ENCODE measurements at regions not wholly inside any gene's neighbourhood (a gene's known extent, or its start where the extent isn't known, plus 50 kb on each side); places are given as distances from the start of the nearest gene placed in this dataset.
"Not testable (repeated sequence)": the region's sequence is repeated elsewhere in the genome, so short reads cannot be mapped to it uniquely, and the experiment has no call there.

DNA sequence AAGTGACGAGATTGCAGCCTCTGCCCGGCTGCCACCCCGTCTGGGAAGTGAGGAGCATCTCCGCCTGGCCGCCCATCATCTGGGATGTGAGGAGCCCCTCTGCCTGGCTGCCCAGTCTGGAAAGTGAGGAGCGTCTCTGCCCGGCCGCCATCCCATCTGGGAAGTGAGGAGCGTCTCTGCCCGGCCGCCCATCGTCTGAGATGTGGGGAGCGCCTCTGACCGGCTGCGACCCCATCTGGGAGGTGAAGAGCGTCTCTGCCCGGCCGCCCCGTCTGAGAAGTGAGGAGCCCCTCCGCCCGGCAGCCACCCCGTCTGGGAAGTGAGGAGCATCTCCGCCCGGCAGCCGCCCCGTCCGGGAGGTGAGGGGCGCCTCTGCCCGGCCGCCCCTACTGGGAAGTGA lies 456.9 kb downstream of the NXPH1 start:
- TF ChIP-seq, protein P1, sequence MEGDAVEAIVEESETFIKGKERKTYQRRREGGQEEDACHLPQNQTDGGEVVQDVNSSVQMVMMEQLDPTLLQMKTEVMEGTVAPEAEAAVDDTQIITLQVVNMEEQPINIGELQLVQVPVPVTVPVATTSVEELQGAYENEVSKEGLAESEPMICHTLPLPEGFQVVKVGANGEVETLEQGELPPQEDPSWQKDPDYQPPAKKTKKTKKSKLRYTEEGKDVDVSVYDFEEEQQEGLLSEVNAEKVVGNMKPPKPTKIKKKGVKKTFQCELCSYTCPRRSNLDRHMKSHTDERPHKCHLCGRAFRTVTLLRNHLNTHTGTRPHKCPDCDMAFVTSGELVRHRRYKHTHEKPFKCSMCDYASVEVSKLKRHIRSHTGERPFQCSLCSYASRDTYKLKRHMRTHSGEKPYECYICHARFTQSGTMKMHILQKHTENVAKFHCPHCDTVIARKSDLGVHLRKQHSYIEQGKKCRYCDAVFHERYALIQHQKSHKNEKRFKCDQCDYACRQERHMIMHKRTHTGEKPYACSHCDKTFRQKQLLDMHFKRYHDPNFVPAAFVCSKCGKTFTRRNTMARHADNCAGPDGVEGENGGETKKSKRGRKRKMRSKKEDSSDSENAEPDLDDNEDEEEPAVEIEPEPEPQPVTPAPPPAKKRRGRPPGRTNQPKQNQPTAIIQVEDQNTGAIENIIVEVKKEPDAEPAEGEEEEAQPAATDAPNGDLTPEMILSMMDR (IDR thresholded peaks at IDR 0.05) = not testable (repeated sequence)
- not testable (repeated sequence) for TF ChIP-seq ZFX (IDR thresholded peaks at IDR 0.05; ENCODE audit: borderline replicate concordance)
